ENCODE measurements at regions not wholly inside any gene's neighbourhood (a gene's known extent, or its start where the extent isn't known, plus 50 kb on each side); places are given as distances from the start of the nearest gene placed in this dataset.

GRCh38 chr2:14827226-14828023, 194.9 kb downstream of the LRATD1 start (continued):
- no peak for TF ChIP-seq EZH2 (IDR thresholded peaks at IDR 0.05; ENCODE audit: low read depth, unreplicated experiment)

- Histone ChIP-seq H3K4me3 (no peak overlapping the region), H2AFZ (no peak overlapping the region), H4K20me1 (replicated peaks; ENCODE audit: insufficient read depth) (no peaks in the 10 kb centered on the region), H3F3A (replicated peaks; ENCODE audit: low read depth) (no peaks in the 10 kb centered on the region), H3K9me2 (ENCODE audit: insufficient read depth) (0 out of 2 replicates have a peak, but pooled peaks cover 2% of the 10 kb centered on the region), H3K27ac (ENCODE audit: low read depth) (no peak overlapping the region), H3K4me2 (no peak overlapping the region), H3K79me2 (replicated peaks; ENCODE audit: insufficient read depth) (no peaks in the 10 kb centered on the region), H3K4me1 (ENCODE audit: insufficient read depth) (no peaks in the 10 kb centered on the region), H3K36me3 (ENCODE audit: insufficient read depth) (no peaks in the 10 kb centered on the region), H3K27me3 (ENCODE audit: insufficient read depth) (no peaks in the 10 kb centered on the region)
- no peaks in the 10 kb centered on the region for H3K9me3 Mint-ChIP-seq
- no peaks in the 10 kb centered on the region for H3K27me3 Mint-ChIP-seq (ENCODE audit: insufficient read depth, low read depth, poor library complexity)
- H3K4me1 Mint-ChIP-seq: peaks cover 5% of the 10 kb centered on the region; the same call in 2 of the 3 replicates
- no peak for ATAC-seq
- H3K36me3 Mint-ChIP-seq (ENCODE audit: low read depth): no peaks in the 10 kb centered on the region
- H3K4me3 Mint-ChIP-seq: no peak overlapping the region
- no peak overlapping the region for H3K27ac Mint-ChIP-seq
- TF ChIP-seq CTCF (conservative IDR thresholded peaks at IDR 0.05; ENCODE audit: low read depth in 2 of 2) (no peak), CREB1 (CRISPR knock-in tag; IDR thresholded peaks at IDR 0.05; ENCODE audit: low read depth) (no peak), ETS1 (IDR thresholded peaks at IDR 0.05) (no peak), EZH2 (IDR thresholded peaks at IDR 0.05; ENCODE audit: low read depth, unreplicated experiment) (no peak), JUNB (IDR thresholded peaks at IDR 0.05; ENCODE audit: unreplicated experiment) (no peak), ZNF331 (CRISPR knock-in tag; IDR thresholded peaks at IDR 0.05; ENCODE audit: low read depth) (no peak), POLR2AphosphoS5 (IDR thresholded peaks at IDR 0.05; ENCODE audit: low read depth) (no peak), ZNF462 (CRISPR knock-in tag; IDR thresholded peaks at IDR 0.05) (no peak), ZNF114 (CRISPR knock-in tag; IDR thresholded peaks at IDR 0.05) (no peak), EZH2phosphoT487 (IDR thresholded peaks at IDR 0.05; ENCODE audit: unreplicated experiment) (no peak), STAT1 (IDR thresholded peaks at IDR 0.05; ENCODE audit: unreplicated experiment) (no peak), REST (IDR thresholded peaks at IDR 0.05; ENCODE audit: unreplicated experiment) (no peak)
- DNase-seq (ENCODE audit: low spot score): no peak
Observed at GRCh38 chr2:14828223-14828622, 195.7 kb downstream of the LRATD1 start.

Measured in GM23338 (cell line).